K562 (cell line): ENCODE measurements at regions not wholly inside any gene's neighbourhood (a gene's known extent, or its start where the extent isn't known, plus 50 kb on each side); places are given as distances from the start of the nearest gene placed in this dataset.

Experiments used
- ATAC-seq: fragments of 200-7000 bp; cut with Tn5 transposase; 3 replicates; pipeline ENCODE4 v1.9.1; 2020; ENCODE audit warnings: moderate library complexity
- BruUV-seq: library from RNA; stranded (reverse); fragments of 400-500 nt; replicated peaks from 2 replicates; lab custom pipeline; 2021; lab: Mats Ljungman, UMichigan
- CTCF ChIA-PET: fragments of 300-600 bp; formaldehyde crosslinking; extraction: SDS; loops from one replicate; lab custom pipeline; 2021; ENCODE audit warnings: low intra/inter-chr PET ratio; lab: Yijun Ruan, JAX
- POLR2A ChIA-PET: fragments of 300-600, 350-650 bp; sonication (Branson Sonifier 250); formaldehyde crosslinking; extraction: SDS; loops from one replicate; lab custom pipeline; 2021; ENCODE audit warnings: antibody characterized with exemption, inconsistent platforms; lab: Yijun Ruan, JAX
- DNase-seq, 4 experiments: peaks; one replicate each; pipeline versions ENCODE4 v3.0.0 to v3.0.0-alpha.2; 2011 to 2018; ENCODE audit warnings: low spot score in 3 of 4, mixed read lengths in 3 of 4; ENCODE audit errors: extremely low read depth in 1 of 4
- FAIRE-seq: peaks from 2 replicates; lab custom pipeline; 2011; peaks lifted over from hg19 to GRCh38; lab: Jason Lieb, UNC
- H2AFZ ChIP-seq: 2 replicates; pipeline ENCODE4 v1.6.0; 2011; ENCODE audit warnings: low read depth, low read length, control low read depth, inconsistent platforms
- H3K27ac ChIP-seq: fragments of 200-600 bp; 3 replicates; pipeline ENCODE4 v1.8.0; 2011; ENCODE audit warnings: low read depth, mild to moderate bottlenecking, control low read depth, inconsistent platforms, low read length, moderate library complexity, mixed read lengths; ENCODE audit errors: extremely low read depth
- H3K27me3 ChIP-seq, 2 experiments: fragments of 300-600 bp in 1 of 2; 2 replicates in 1 of 2; 3 replicates in 1 of 2; pipeline versions ENCODE4 v1.6.0 to v1.8.0; 2011; ENCODE audit warnings: inconsistent platforms in 2 of 2, low read length in 2 of 2, mild to moderate bottlenecking in 1 of 2, mixed read lengths in 1 of 2, moderate library complexity in 1 of 2; ENCODE audit not compliant: control insufficient read depth in 2 of 2, insufficient read depth in 2 of 2
- H3K36me3 ChIP-seq: fragments of 300-600 bp; 3 replicates; pipeline ENCODE4 v1.8.0; 2011; ENCODE audit warnings: mild to moderate bottlenecking, low read length, inconsistent platforms; ENCODE audit not compliant: control insufficient read depth, insufficient read depth
- H3K4me1 ChIP-seq, 2 experiments: fragments of 200-600 bp in 1 of 2; replicated peaks in 1 of 2; 2 replicates in 1 of 2; 3 replicates in 1 of 2; pipeline versions ENCODE4 v1.5.1 to v1.8.0; 2011; ENCODE audit warnings: inconsistent platforms in 2 of 2, low read length in 2 of 2, mild to moderate bottlenecking in 1 of 2, mixed read lengths in 1 of 2, moderate library complexity in 1 of 2; ENCODE audit not compliant: control insufficient read depth in 2 of 2, insufficient read depth in 2 of 2
- H3K4me2 ChIP-seq: 2 replicates; pipeline ENCODE4 v1.6.1; 2011; ENCODE audit warnings: low read length, control low read depth, inconsistent platforms, mixed read lengths; ENCODE audit not compliant: insufficient read depth
- H3K4me3 ChIP-seq: fragments of 200-600 bp; sonication (generic), shearing (Covaris generic); 2 replicates; pipeline ENCODE4 v1.5.1; 2016; ENCODE audit warnings: control low read depth, inconsistent platforms
- H3K79me2 ChIP-seq: fragments of 200-600 bp; 3 replicates; pipeline ENCODE4 v1.8.0; 2011; ENCODE audit warnings: low read length, inconsistent platforms; ENCODE audit not compliant: control insufficient read depth, insufficient read depth
- H3K9ac ChIP-seq, 2 experiments: 2 replicates each; pipeline versions ENCODE4 v1.6.0 to v1.6.1; 2011; ENCODE audit warnings: low read depth in 2 of 2, low read length in 2 of 2, control low read depth in 1 of 2, inconsistent platforms in 1 of 2, mild to moderate bottlenecking in 1 of 2, mixed read lengths in 1 of 2; ENCODE audit not compliant: insufficient read depth in 1 of 2
- H3K9me1 ChIP-seq: one replicate; pipeline ENCODE4 v1.6.0; 2011; ENCODE audit warnings: inconsistent platforms, mild to moderate bottlenecking, low read length, moderate library complexity; ENCODE audit not compliant: control insufficient read depth, insufficient read depth
- H3K9me3 ChIP-seq: replicated peaks from 2 replicates; pipeline ENCODE4 v1.5.1; 2011; ENCODE audit warnings: low read depth, low read length, inconsistent platforms; ENCODE audit not compliant: control insufficient read depth, insufficient read depth
- H4K20me1 ChIP-seq: replicated peaks from 2 replicates; pipeline ENCODE4 v1.6.1; 2011; ENCODE audit warnings: low read length, inconsistent platforms, mixed read lengths; ENCODE audit not compliant: control insufficient read depth, insufficient read depth
- ESRRB ChIP-seq: fragments of 250-450 bp; sonication (Bioruptor Pico); IDR thresholded peaks from 2 replicates; pipeline ENCODE4 v1.5.0; 2020; ENCODE audit warnings: mild to moderate bottlenecking, moderate library complexity, borderline replicate concordance
- GTF2E2 ChIP-seq: fragments of 200-800 bp; sonication (Bioruptor generic); IDR thresholded peaks from 2 replicates; pipeline ENCODE4 v1.6.1; 2016; ENCODE audit warnings: missing genetic modification characterization, missing compliant biosample characterization
- KDM4B ChIP-seq, 2 experiments: fragments of 450-650 bp in 1 of 2; sonication (generic) in 1 of 2; IDR thresholded peaks; 2 replicates each; pipeline ENCODE4 v1.6.1; 2016 to 2017; ENCODE audit warnings: borderline replicate concordance in 2 of 2, antibody characterized with exemption in 1 of 2, low read depth in 1 of 2, mild to moderate bottlenecking in 1 of 2
- ZFP1 ChIP-seq: fragments of 450-650 bp; formaldehyde crosslinking; IDR thresholded peaks from 2 replicates; pipeline ENCODE4 v1.4.0; 2020; ENCODE audit warnings: mild to moderate bottlenecking, mixed read lengths
- ZNF785 ChIP-seq: fragments of 250-450 bp; sonication (Bioruptor Pico); IDR thresholded peaks from 2 replicates; pipeline ENCODE4 v1.4.0; 2020; ENCODE audit warnings: mild to moderate bottlenecking
- WGBS: fragments of 100-300 bp; shearing (Covaris generic); methylation state at CpG from one replicate; pipeline ENCODE4 v1.1.6; 2016; ENCODE audit warnings: low coverage, mixed read lengths; ENCODE audit not compliant: insufficient coverage; ENCODE audit errors: missing lambda C conversion rate; 5-methylcytosine and 5-hydroxymethylcytosine counted together
- in situ Hi-C: fragments of 300-500 bp; cut with MboI; formaldehyde crosslinking; loops from 4 replicates; pipeline ENCODE4 v1.15.0; 2018; ENCODE audit warnings: inconsistent platforms, mixed read lengths
- intact Hi-C: fragments of 100-400 bp; cut with micrococcal nuclease; formaldehyde crosslinking; loops from 2 replicates; pipeline ENCODE4 v1.14.2; 2022
- TF ChIP-seq, protein P1 (sequence below): sonication (generic); formaldehyde crosslinking; IDR thresholded peaks from 2 replicates; pipeline ENCODE4 v1.9.0; 2022; ENCODE audit warnings: mild to moderate bottlenecking, missing genetic modification reagents
- TF ChIP-seq, protein P2 (sequence below): fragments of 450-650 bp; formaldehyde crosslinking; IDR thresholded peaks from 2 replicates; pipeline ENCODE4 v1.4.0; 2020; ENCODE audit warnings: mild to moderate bottlenecking, moderate library complexity

DNA sequence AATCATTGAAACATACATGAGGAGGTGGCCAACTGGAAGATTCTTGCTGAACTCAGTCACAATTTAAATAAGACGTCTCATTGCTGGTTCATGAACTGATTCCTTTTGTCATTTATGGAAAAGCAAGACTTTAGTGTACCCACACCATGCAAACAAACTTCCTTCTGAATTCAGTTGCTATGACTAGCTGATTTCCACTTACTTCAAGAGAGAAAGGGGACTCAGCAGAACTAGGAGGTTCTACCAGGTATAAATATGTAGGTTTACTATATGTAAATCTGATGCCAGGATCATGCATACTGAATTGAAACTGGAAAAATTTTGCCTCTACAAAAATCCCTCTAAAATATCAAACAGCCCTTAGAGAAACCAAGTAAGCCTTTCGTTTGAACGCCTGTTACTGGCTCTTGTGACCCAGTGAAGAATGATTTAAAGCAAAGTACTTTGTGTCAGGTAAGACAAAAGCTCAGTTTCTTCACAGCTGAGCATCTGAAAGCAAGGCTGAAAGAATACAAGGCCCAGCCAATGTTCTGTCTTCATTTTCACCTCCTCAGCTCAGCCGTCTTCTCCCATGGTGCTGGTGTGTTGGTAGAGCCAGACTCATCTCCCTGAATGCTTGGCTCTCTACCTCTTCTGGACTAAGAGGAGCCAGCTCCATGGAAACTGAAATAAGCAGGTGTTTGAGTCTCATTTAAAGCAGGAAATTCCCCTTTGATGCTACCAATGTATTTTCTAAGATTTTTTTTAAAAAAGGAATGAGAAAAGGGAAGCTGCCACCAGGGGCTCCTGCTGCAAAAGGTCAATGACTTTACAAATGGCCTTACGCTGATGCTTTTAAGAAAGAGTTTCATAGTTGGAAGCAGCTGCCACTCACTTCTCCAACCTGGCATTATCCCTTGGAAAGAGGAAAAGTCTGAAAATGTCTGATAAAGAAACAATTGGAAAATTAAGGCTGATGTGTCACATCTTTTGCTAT, 301.6 kb downstream of the EFHB start:
- BruUV-seq, result no TSS peak
- Histone ChIP-seq H3K9ac (no peak overlapping the region), H4K20me1 (no peaks in the 10 kb centered on the region), H3K9me3 (no peaks in the 10 kb centered on the region), H2AFZ (no peak overlapping the region), H3K4me1 (no peaks in the 10 kb centered on the region), H3K4me3 (no peak overlapping the region), H3K27ac (no peak overlapping the region), H3K36me3 (no peaks in the 10 kb centered on the region), H3K4me2 (no peak overlapping the region), H3K27me3 (no peaks in the 10 kb centered on the region), H3K9me1 (no peaks in the 10 kb centered on the region), H3K79me2 (no peaks in the 10 kb centered on the region)
- no peak for FAIRE-seq
- intact Hi-C loops, result no loop called here
- in situ Hi-C loops, result no loop called here
- WGBS, result 0% methylated on average over 5 of the region's 5 CpGs
- TF ChIP-seq GTF2E2 (no peak), KDM4B (IDR thresholded peaks at IDR 0.05; ENCODE audit: borderline replicate concordance in 2 of 2, low read depth in 1 of 2) (no peak), ZNF785 (CRISPR knock-in tag) (no peak), ESRRB (CRISPR knock-in tag) (no peak), ZFP1 (CRISPR knock-in tag) (no peak)
- TF ChIP-seq, protein P1, sequence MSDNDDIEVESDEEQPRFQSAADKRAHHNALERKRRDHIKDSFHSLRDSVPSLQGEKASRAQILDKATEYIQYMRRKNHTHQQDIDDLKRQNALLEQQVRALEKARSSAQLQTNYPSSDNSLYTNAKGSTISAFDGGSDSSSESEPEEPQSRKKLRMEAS (CRISPR knock-in tag), result no peak
- TF ChIP-seq, protein P2, sequence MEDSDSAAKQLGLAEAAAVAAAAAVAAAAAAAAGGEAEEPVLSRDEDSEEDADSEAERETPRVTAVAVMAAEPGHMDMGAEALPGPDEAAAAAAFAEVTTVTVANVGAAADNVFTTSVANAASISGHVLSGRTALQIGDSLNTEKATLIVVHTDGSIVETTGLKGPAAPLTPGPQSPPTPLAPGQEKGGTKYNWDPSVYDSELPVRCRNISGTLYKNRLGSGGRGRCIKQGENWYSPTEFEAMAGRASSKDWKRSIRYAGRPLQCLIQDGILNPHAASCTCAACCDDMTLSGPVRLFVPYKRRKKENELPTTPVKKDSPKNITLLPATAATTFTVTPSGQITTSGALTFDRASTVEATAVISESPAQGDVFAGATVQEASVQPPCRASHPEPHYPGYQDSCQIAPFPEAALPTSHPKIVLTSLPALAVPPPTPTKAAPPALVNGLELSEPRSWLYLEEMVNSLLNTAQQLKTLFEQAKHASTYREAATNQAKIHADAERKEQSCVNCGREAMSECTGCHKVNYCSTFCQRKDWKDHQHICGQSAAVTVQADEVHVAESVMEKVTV (CRISPR knock-in tag), result no peak
- POLR2A ChIA-PET, result no interaction called here
- CTCF ChIA-PET, result no interaction called here
- ATAC-seq, result no peak
- DNase-seq, result no peak
